K562 (cell line): ENCODE measurements at regions not wholly inside any gene's neighbourhood (a gene's known extent, or its start where the extent isn't known, plus 50 kb on each side); places are given as distances from the start of the nearest gene placed in this dataset.
A peak's percentile ranks its signal among the peaks of the same experiment; 100 is the strongest.

ENCODE experiments used
- ATAC-seq: fragments of 200-7000 bp; cut with Tn5 transposase; 3 replicates; pipeline ENCODE4 v1.9.1; 2020; ENCODE audit warnings: moderate library complexity
- BruUV-seq: library from RNA; stranded (reverse); fragments of 400-500 nt; replicated peaks from 2 replicates; lab custom pipeline; 2021; lab: Mats Ljungman, UMichigan
- CTCF ChIA-PET: fragments of 300-600 bp; formaldehyde crosslinking; extraction: SDS; loops from one replicate; lab custom pipeline; 2021; ENCODE audit warnings: low intra/inter-chr PET ratio; lab: Yijun Ruan, JAX
- POLR2A ChIA-PET: fragments of 300-600, 350-650 bp; sonication (Branson Sonifier 250); formaldehyde crosslinking; extraction: SDS; loops from one replicate; lab custom pipeline; 2021; ENCODE audit warnings: antibody characterized with exemption, inconsistent platforms; lab: Yijun Ruan, JAX
- DNase-seq, 4 experiments: peaks; one replicate each; pipeline versions ENCODE4 v3.0.0 to v3.0.0-alpha.2; 2011 to 2018; ENCODE audit warnings: low spot score in 3 of 4, mixed read lengths in 3 of 4; ENCODE audit errors: extremely low read depth in 1 of 4
- FAIRE-seq: peaks from 2 replicates; lab custom pipeline; 2011; peaks lifted over from hg19 to GRCh38; lab: Jason Lieb, UNC
- H2AFZ ChIP-seq: 2 replicates; pipeline ENCODE4 v1.6.0; 2011; ENCODE audit warnings: low read depth, low read length, control low read depth, inconsistent platforms
- H3K27ac ChIP-seq: fragments of 200-600 bp; 3 replicates; pipeline ENCODE4 v1.8.0; 2011; ENCODE audit warnings: low read depth, mild to moderate bottlenecking, control low read depth, inconsistent platforms, low read length, moderate library complexity, mixed read lengths; ENCODE audit errors: extremely low read depth
- H3K27me3 ChIP-seq, 2 experiments: fragments of 300-600 bp in 1 of 2; 2 replicates in 1 of 2; 3 replicates in 1 of 2; pipeline versions ENCODE4 v1.6.0 to v1.8.0; 2011; ENCODE audit warnings: inconsistent platforms in 2 of 2, low read length in 2 of 2, mild to moderate bottlenecking in 1 of 2, mixed read lengths in 1 of 2, moderate library complexity in 1 of 2; ENCODE audit not compliant: control insufficient read depth in 2 of 2, insufficient read depth in 2 of 2
- H3K36me3 ChIP-seq: fragments of 300-600 bp; 3 replicates; pipeline ENCODE4 v1.8.0; 2011; ENCODE audit warnings: mild to moderate bottlenecking, low read length, inconsistent platforms; ENCODE audit not compliant: control insufficient read depth, insufficient read depth
- H3K4me1 ChIP-seq, 2 experiments: fragments of 200-600 bp in 1 of 2; replicated peaks in 1 of 2; 2 replicates in 1 of 2; 3 replicates in 1 of 2; pipeline versions ENCODE4 v1.5.1 to v1.8.0; 2011; ENCODE audit warnings: inconsistent platforms in 2 of 2, low read length in 2 of 2, mild to moderate bottlenecking in 1 of 2, mixed read lengths in 1 of 2, moderate library complexity in 1 of 2; ENCODE audit not compliant: control insufficient read depth in 2 of 2, insufficient read depth in 2 of 2
- H3K4me2 ChIP-seq: 2 replicates; pipeline ENCODE4 v1.6.1; 2011; ENCODE audit warnings: low read length, control low read depth, inconsistent platforms, mixed read lengths; ENCODE audit not compliant: insufficient read depth
- H3K4me3 ChIP-seq: fragments of 200-600 bp; sonication (generic), shearing (Covaris generic); 2 replicates; pipeline ENCODE4 v1.5.1; 2016; ENCODE audit warnings: control low read depth, inconsistent platforms
- H3K79me2 ChIP-seq: fragments of 200-600 bp; 3 replicates; pipeline ENCODE4 v1.8.0; 2011; ENCODE audit warnings: low read length, inconsistent platforms; ENCODE audit not compliant: control insufficient read depth, insufficient read depth
- H3K9ac ChIP-seq, 2 experiments: 2 replicates each; pipeline versions ENCODE4 v1.6.0 to v1.6.1; 2011; ENCODE audit warnings: low read depth in 2 of 2, low read length in 2 of 2, control low read depth in 1 of 2, inconsistent platforms in 1 of 2, mild to moderate bottlenecking in 1 of 2, mixed read lengths in 1 of 2; ENCODE audit not compliant: insufficient read depth in 1 of 2
- H3K9me1 ChIP-seq: one replicate; pipeline ENCODE4 v1.6.0; 2011; ENCODE audit warnings: inconsistent platforms, mild to moderate bottlenecking, low read length, moderate library complexity; ENCODE audit not compliant: control insufficient read depth, insufficient read depth
- H3K9me3 ChIP-seq: replicated peaks from 2 replicates; pipeline ENCODE4 v1.5.1; 2011; ENCODE audit warnings: low read depth, low read length, inconsistent platforms; ENCODE audit not compliant: control insufficient read depth, insufficient read depth
- H4K20me1 ChIP-seq: replicated peaks from 2 replicates; pipeline ENCODE4 v1.6.1; 2011; ENCODE audit warnings: low read length, inconsistent platforms, mixed read lengths; ENCODE audit not compliant: control insufficient read depth, insufficient read depth
- ELK3 ChIP-seq: fragments of 450-650 bp; formaldehyde crosslinking; IDR thresholded peaks from 2 replicates; pipeline ENCODE4 v1.4.0; 2020; ENCODE audit warnings: mild to moderate bottlenecking
- GATAD2B ChIP-seq: fragments of 450-650 bp; IDR thresholded peaks from 2 replicates; pipeline ENCODE4 v1.6.1; 2017; ENCODE audit warnings: mild to moderate bottlenecking, borderline replicate concordance
- PHTF2 ChIP-seq: fragments of 250-450 bp; sonication (Bioruptor Pico); IDR thresholded peaks from 2 replicates; pipeline ENCODE4 v1.5.0; 2021; ENCODE audit warnings: mild to moderate bottlenecking
- POLR2A ChIP-seq: fragments of 450-650 bp; conservative IDR thresholded peaks from 2 replicates; pipeline ENCODE4 v1.6.1; 2016
- RAD21 ChIP-seq, 2 experiments: fragments of 250-450 bp in 1 of 2; fragments of 450-650 bp in 1 of 2; sonication (Bioruptor Pico) in 1 of 2; formaldehyde crosslinking in 1 of 2; IDR thresholded peaks in 1 of 2; conservative IDR thresholded peaks in 1 of 2; 2 replicates each; pipeline versions ENCODE4 v1.4.0 to v1.8.0; 2020 to 2022; ENCODE audit warnings: mild to moderate bottlenecking in 2 of 2, moderate library complexity in 1 of 2
- SIN3B ChIP-seq: fragments of 450-650 bp; IDR thresholded peaks from 2 replicates; pipeline ENCODE4 v1.6.1; 2017; ENCODE audit warnings: low read depth, mild to moderate bottlenecking, moderate library complexity
- TAF9B ChIP-seq: fragments of 450-650 bp; IDR thresholded peaks from 2 replicates; pipeline ENCODE4 v1.6.1; 2018; ENCODE audit warnings: mild to moderate bottlenecking; ENCODE audit not compliant: partially characterized antibody
- ZFP1 ChIP-seq: fragments of 450-650 bp; formaldehyde crosslinking; IDR thresholded peaks from 2 replicates; pipeline ENCODE4 v1.4.0; 2020; ENCODE audit warnings: mild to moderate bottlenecking, mixed read lengths
- WGBS: fragments of 100-300 bp; shearing (Covaris generic); methylation state at CpG from one replicate; pipeline ENCODE4 v1.1.6; 2016; ENCODE audit warnings: low coverage, mixed read lengths; ENCODE audit not compliant: insufficient coverage; ENCODE audit errors: missing lambda C conversion rate; 5-methylcytosine and 5-hydroxymethylcytosine counted together
- in situ Hi-C: fragments of 300-500 bp; cut with MboI; formaldehyde crosslinking; loops from 4 replicates; pipeline ENCODE4 v1.15.0; 2018; ENCODE audit warnings: inconsistent platforms, mixed read lengths
- intact Hi-C: fragments of 100-400 bp; cut with micrococcal nuclease; formaldehyde crosslinking; loops from 2 replicates; pipeline ENCODE4 v1.14.2; 2022
- TF ChIP-seq, protein P1 (sequence below): fragments of 450-650 bp; formaldehyde crosslinking; IDR thresholded peaks from 2 replicates; pipeline ENCODE4 v1.4.0; 2022; ENCODE audit warnings: mild to moderate bottlenecking, moderate library complexity
- TF ChIP-seq, protein P2 (sequence below): IDR thresholded peaks from 3 replicates; pipeline ENCODE4 v1.6.1; 2011; ENCODE audit warnings: borderline replicate concordance, mild to moderate bottlenecking, moderate library complexity; ENCODE audit not compliant: insufficient read length; ENCODE audit errors: extremely low read depth
- TF ChIP-seq, protein P3 (sequence below): fragments of 200-800 bp; sonication (Bioruptor generic); IDR thresholded peaks from 2 replicates; pipeline ENCODE4 v1.6.1; 2017; ENCODE audit warnings: missing genetic modification characterization, missing compliant biosample characterization

DNA sequence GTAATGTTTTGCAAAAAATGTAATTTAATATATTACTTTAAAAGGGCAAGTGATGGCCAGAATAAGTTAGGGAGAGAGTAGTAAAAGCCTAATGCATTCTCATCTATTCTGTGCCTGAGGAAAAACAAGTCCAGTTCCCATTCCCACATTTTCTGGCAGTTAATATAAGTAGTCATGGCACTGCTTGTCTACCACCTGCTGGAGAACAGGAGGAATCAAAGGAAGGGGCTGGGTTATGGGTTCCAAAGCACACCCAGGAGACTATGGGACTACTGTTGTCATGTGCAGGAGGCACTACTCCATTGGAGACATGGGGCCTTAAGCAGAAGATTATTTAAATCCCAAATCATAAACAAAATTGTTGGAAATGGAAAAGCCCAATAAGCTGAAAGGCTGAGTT is 2618.6 kb downstream of the ARAP2 start:
- Histone ChIP-seq H3K9ac (no peak overlapping the region), H3K27me3 (no peaks in the 10 kb centered on the region), H3K4me3 (no peak overlapping the region), H3K27ac (no peak overlapping the region), H3K36me3 (no peaks in the 10 kb centered on the region), H2AFZ (no peak overlapping the region), H3K9me3 (no peaks in the 10 kb centered on the region), H3K4me1 (no peaks in the 10 kb centered on the region), H3K79me2 (no peaks in the 10 kb centered on the region), H3K9me1 (no peaks in the 10 kb centered on the region), H3K4me2 (no peak overlapping the region), H4K20me1 (no peaks in the 10 kb centered on the region)
- no TSS peak for BruUV-seq
- in situ Hi-C loops (no loop called here), intact Hi-C loops (no loop called here)
- TF ChIP-seq RAD21 (CRISPR knock-in tag; conservative IDR thresholded peaks at IDR 0.05 in 1 of 2, IDR thresholded peaks at IDR 0.05 in 1 of 2) (peak in 1 of 2 experiments; percentile 15; a peak in 1 of 4 replicates), POLR2A (no peak)
- ChIA-PET POLR2A (no interaction called here), CTCF (no interaction called here)
- ATAC-seq = no peak
- DNase-seq = no peak
- FAIRE-seq = no peak

GRCh38 chr4:33626221-33626620 is 2618.1 kb downstream of the ARAP2 start:
- Histone ChIP-seq H2AFZ (no peak overlapping the region), H3K4me3 (no peak overlapping the region), H3K9ac (no peak overlapping the region), H4K20me1 (no peaks in the 10 kb centered on the region), H3K79me2 (no peaks in the 10 kb centered on the region), H3K4me1 (no peaks in the 10 kb centered on the region), H3K9me1 (no peaks in the 10 kb centered on the region), H3K4me2 (no peak overlapping the region), H3K36me3 (no peaks in the 10 kb centered on the region), H3K9me3 (no peaks in the 10 kb centered on the region), H3K27ac (no peak overlapping the region), H3K27me3 (no peaks in the 10 kb centered on the region)
- CTCF ChIA-PET = no interaction called here
- in situ Hi-C loops = no loop called here
- 0% methylated on average over 5 of the region's 5 CpGs for WGBS
- no peak for FAIRE-seq
- BruUV-seq = no TSS peak
- no peak for DNase-seq
- POLR2A ChIA-PET = no interaction called here
- no peak for ATAC-seq
- intact Hi-C loops = no loop called here
- TF ChIP-seq TAF9B = no peak
- no peak for TF ChIP-seq SIN3B
- no peak for TF ChIP-seq GATAD2B
- no peak for TF ChIP-seq ELK3 (CRISPR knock-in tag)
- TF ChIP-seq, protein P1, sequence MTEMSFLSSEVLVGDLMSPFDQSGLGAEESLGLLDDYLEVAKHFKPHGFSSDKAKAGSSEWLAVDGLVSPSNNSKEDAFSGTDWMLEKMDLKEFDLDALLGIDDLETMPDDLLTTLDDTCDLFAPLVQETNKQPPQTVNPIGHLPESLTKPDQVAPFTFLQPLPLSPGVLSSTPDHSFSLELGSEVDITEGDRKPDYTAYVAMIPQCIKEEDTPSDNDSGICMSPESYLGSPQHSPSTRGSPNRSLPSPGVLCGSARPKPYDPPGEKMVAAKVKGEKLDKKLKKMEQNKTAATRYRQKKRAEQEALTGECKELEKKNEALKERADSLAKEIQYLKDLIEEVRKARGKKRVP (CRISPR knock-in tag) = no peak
- TF ChIP-seq PHTF2 = no peak
- TF ChIP-seq, protein P2, sequence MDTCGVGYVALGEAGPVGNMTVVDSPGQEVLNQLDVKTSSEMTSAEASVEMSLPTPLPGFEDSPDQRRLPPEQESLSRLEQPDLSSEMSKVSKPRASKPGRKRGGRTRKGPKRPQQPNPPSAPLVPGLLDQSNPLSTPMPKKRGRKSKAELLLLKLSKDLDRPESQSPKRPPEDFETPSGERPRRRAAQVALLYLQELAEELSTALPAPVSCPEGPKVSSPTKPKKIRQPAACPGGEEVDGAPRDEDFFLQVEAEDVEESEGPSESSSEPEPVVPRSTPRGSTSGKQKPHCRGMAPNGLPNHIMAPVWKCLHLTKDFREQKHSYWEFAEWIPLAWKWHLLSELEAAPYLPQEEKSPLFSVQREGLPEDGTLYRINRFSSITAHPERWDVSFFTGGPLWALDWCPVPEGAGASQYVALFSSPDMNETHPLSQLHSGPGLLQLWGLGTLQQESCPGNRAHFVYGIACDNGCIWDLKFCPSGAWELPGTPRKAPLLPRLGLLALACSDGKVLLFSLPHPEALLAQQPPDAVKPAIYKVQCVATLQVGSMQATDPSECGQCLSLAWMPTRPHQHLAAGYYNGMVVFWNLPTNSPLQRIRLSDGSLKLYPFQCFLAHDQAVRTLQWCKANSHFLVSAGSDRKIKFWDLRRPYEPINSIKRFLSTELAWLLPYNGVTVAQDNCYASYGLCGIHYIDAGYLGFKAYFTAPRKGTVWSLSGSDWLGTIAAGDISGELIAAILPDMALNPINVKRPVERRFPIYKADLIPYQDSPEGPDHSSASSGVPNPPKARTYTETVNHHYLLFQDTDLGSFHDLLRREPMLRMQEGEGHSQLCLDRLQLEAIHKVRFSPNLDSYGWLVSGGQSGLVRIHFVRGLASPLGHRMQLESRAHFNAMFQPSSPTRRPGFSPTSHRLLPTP = no peak
- TF ChIP-seq, protein P3, sequence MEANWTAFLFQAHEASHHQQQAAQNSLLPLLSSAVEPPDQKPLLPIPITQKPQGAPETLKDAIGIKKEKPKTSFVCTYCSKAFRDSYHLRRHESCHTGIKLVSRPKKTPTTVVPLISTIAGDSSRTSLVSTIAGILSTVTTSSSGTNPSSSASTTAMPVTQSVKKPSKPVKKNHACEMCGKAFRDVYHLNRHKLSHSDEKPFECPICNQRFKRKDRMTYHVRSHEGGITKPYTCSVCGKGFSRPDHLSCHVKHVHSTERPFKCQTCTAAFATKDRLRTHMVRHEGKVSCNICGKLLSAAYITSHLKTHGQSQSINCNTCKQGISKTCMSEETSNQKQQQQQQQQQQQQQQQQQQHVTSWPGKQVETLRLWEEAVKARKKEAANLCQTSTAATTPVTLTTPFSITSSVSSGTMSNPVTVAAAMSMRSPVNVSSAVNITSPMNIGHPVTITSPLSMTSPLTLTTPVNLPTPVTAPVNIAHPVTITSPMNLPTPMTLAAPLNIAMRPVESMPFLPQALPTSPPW = no peak
- no peak for TF ChIP-seq ZFP1
